NCI-H2029 treated with DMSO at 0.1 percent for 48 hours (cell line): ENCODE measurements at regions not wholly inside any gene's neighbourhood (a gene's known extent, or its start where the extent isn't known, plus 50 kb on each side); places are given as distances from the start of the nearest gene placed in this dataset.
A peak's percentile ranks its signal among the peaks of the same experiment; 100 is the strongest.

Experiments used
- DNase-seq: peaks from one replicate; lab custom pipeline; 2025; lab: John Stamatoyannopoulos, UW

GRCh38 chr11:113553915-113554314 is 78.7 kb upstream of the DRD2 start:
- no peak for DNase-seq

GRCh38 chr11:113553235-113553634 is 78.0 kb upstream of the DRD2 start:
- no peak for DNase-seq

GRCh38 chr11:113552271-113552670 is 77.1 kb upstream of the DRD2 start:
- no peak for DNase-seq

- no peak for DNase-seq
These were observed 76.4 kb upstream of the DRD2 start for GRCh38 chr11:113551645-113552044.

- DNase-seq, result peak; percentile 97
These were observed 74.7 kb upstream of the DRD2 start for GRCh38 chr11:113549611-113550578.

GRCh38 chr11:113549061-113549460 is 73.9 kb upstream of the DRD2 start:
- no peak for DNase-seq

- DNase-seq, result no peak
These were observed 72.5 kb upstream of the DRD2 start for GRCh38 chr11:113547739-113548138.

GRCh38 chr11:113546757-113547507 is 71.7 kb upstream of the DRD2 start:
- DNase-seq, result no peak

- no peak for DNase-seq
These were observed 67.2 kb upstream of the DRD2 start for GRCh38 chr11:113542420-113542819.

GRCh38 chr11:113540416-113541330 is 65.5 kb upstream of the DRD2 start:
- DNase-seq, result no peak

GRCh38 chr11:113538451-113539412 is 63.5 kb upstream of the DRD2 start:
- no peak for DNase-seq

GRCh38 chr11:113534625-113535024 is 59.4 kb upstream of the DRD2 start:
- DNase-seq, result no peak

- DNase-seq, result no peak
These were observed 58.2 kb upstream of the DRD2 start for GRCh38 chr11:113533425-113533698.

GRCh38 chr11:113532697-113533424 is 57.7 kb upstream of the DRD2 start:
- DNase-seq, result peak; percentile 83

- DNase-seq, result no peak
These were observed 56.6 kb upstream of the DRD2 start for GRCh38 chr11:113531575-113532451.

- no peak for DNase-seq
These were observed 55.9 kb upstream of the DRD2 start for GRCh38 chr11:113531083-113531482.

- DNase-seq, result no peak
These were observed 54.4 kb upstream of the DRD2 start for GRCh38 chr11:113529606-113530005.

GRCh38 chr11:113528982-113529381 is 53.8 kb upstream of the DRD2 start:
- no peak for DNase-seq

- no peak for DNase-seq
These were observed 51.3 kb upstream of the DRD2 start for GRCh38 chr11:113526521-113526920.
